ENCODE measurements at regions not wholly inside any gene's neighbourhood (a gene's known extent, or its start where the extent isn't known, plus 50 kb on each side); places are given as distances from the start of the nearest gene placed in this dataset.

- intact Hi-C loops (cut with DNase I) = loop anchor here in 1 of 10 donors (5.0 kb wide), 1 partner anchor 57 kb away; no protein-coding TSS in a partner anchor
- Histone ChIP-seq H3K4me3 (no peak overlapping the region), H3K9me3 (no peaks in the 10 kb centered on the region), H3K27me3 (no peaks in the 10 kb centered on the region), H3K27ac (no peak overlapping the region), H3K4me1 (peaks cover 0 to 12% (median 0%) of the 10 kb centered on the region in 9 donors), H3K36me3 (peaks cover 0 to 17% (median 0%) of the 10 kb centered on the region in 9 donors)
- no peak for DNase-seq
- no peak for TF ChIP-seq CTCF (IDR thresholded peaks at IDR 0.05)
- WGBS, 2 donors = 89 to 100% methylated on average over 1 of the region's 1 CpG
- no peak for ATAC-seq
Observed at GRCh38 chr21:16594191-16594590, 864.4 kb downstream of the USP25 start.

GRCh38 chr21:16596369-16596768 lies 866.6 kb downstream of the USP25 start:
- peaks cover 0 to 12% (median 0%) of the 10 kb centered on the region in 9 donors for H3K4me1 ChIP-seq
- DNase-seq (no peak), ATAC-seq (no peak)
- no peak overlapping the region for H3K27ac ChIP-seq
- H3K36me3 ChIP-seq = peaks cover 0 to 17% (median 0%) of the 10 kb centered on the region in 9 donors
- H3K9me3 ChIP-seq = no peaks in the 10 kb centered on the region
- TF ChIP-seq CTCF (IDR thresholded peaks at IDR 0.05) = no peak
- no peak overlapping the region for H3K4me3 ChIP-seq
- H3K27me3 ChIP-seq = no peaks in the 10 kb centered on the region
- intact Hi-C loops (cut with DNase I) = no loop called here
- WGBS, 2 donors = 88 to 90% methylated on average over 4 of the region's 4 CpGs

GRCh38 chr21:16597753-16598152 lies 868.0 kb downstream of the USP25 start:
- H3K27me3 ChIP-seq = no peaks in the 10 kb centered on the region
- no peak overlapping the region for H3K4me3 ChIP-seq
- H3K36me3 ChIP-seq = peaks cover 0 to 17% (median 0%) of the 10 kb centered on the region in 9 donors
- peaks cover 0 to 6% (median 0%) of the 10 kb centered on the region in 9 donors for H3K4me1 ChIP-seq
- H3K9me3 ChIP-seq = no peaks in the 10 kb centered on the region
- DNase-seq (no peak), ATAC-seq (no peak)
- no peak overlapping the region for H3K27ac ChIP-seq
- intact Hi-C loops (cut with DNase I) = no loop called here
- no peak for TF ChIP-seq CTCF (IDR thresholded peaks at IDR 0.05)
- 59 to 66% methylated on average over 7 of the region's 7 CpGs for WGBS, 2 donors

GRCh38 chr21:16605597-16605996 lies 875.8 kb downstream of the USP25 start:
- ATAC-seq = peak in 5 of 8 donors; percentile 16 to 58 (median 49)
- H3K4me1 ChIP-seq = peaks cover 0 to 17% (median 3%) of the 10 kb centered on the region in 9 donors
- no peak overlapping the region for H3K27ac ChIP-seq
- 50 to 53% methylated on average over 5 of the region's 5 CpGs for WGBS, 2 donors
- intact Hi-C loops (cut with DNase I) = loop anchor here in 1 of 10 donors (10.0 kb wide), 1 partner anchor 151 kb away; no protein-coding TSS in a partner anchor
- H3K4me3 ChIP-seq = no peak overlapping the region
- TF ChIP-seq CTCF (IDR thresholded peaks at IDR 0.05) = no peak
- no peak for DNase-seq
- H3K27me3 ChIP-seq = no peaks in the 10 kb centered on the region
- no peaks in the 10 kb centered on the region for H3K9me3 ChIP-seq
- H3K36me3 ChIP-seq = peaks cover 0 to 39% (median 0%) of the 10 kb centered on the region in 9 donors
